GM18861 (cell line): ENCODE measurements at regions not wholly inside any gene's neighbourhood (a gene's known extent, or its start where the extent isn't known, plus 50 kb on each side); places are given as distances from the start of the nearest gene placed in this dataset.

Experiments
- ATAC-seq: cut with Tn5 transposase; IDR thresholded peaks from one replicate; pipeline ENCODE4 v1.9.1; 2021; ENCODE audit not compliant: unreplicated experiment

DNA sequence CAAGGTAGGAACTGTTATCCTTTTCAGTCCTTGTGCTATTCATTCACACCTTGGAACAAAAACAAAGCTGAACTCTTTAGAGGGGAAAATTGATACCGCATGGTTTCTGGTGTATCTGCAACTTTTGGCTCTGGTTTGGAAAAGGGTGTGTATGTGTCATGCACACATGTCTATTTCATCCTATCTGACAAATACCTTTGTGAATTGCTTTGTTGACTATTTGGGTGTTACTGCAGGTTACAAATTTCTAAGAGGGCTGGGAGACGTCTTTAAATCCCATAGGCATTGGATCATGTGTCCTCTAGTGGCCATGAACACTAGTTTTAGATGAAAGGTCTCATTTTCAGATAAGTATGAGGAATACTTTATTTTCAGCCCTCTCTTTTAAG, 59.9 kb upstream of the IFNG-AS1 start:
- ATAC-seq: no peak

DNA sequence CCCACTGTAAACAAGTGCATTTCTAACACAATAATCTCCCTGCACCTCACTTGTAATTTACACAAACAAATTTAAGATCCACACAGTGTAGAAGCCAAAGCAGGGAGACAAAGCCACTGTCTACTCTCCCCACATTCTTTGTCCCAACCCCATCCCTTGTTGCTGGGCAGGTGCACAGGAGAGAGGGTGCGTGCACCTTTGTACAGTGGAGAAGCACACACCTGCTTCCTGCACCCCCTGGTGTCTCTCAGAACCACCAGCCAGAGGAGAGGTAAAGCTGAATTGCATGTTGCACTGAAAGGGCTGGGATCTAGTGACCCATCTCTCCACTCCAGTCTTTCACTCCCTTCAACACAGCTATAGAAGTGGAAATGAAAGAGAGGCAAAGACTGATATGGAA, 51.4 kb upstream of the IFNG-AS1 start:
- no peak for ATAC-seq
